ENCODE measurements at regions not wholly inside any gene's neighbourhood (a gene's known extent, or its start where the extent isn't known, plus 50 kb on each side); places are given as distances from the start of the nearest gene placed in this dataset.

DNA sequence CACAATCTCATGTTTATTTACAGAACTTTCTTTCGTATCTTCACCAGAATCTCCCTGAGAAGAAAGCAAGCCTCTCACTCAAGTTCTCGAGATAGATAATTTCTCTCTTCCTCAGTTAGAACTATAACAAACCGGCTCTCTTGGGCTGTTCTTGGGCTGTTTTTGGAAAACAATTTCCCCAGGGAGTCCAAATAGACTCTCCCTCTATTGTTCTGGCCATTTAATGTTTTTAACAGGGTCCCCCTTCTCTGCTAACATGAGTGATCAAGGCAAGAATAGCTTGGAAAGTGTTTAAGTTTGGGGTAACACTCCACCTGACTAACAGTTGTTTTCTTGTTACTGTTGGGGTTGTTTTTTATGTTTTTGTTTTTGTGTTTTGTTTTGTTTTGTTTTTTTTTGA, 64.8 kb upstream of the UCN3 start:
- Histone ChIP-seq H3K4me1 (no peaks in the 10 kb centered on the region), H3K4me3 (ENCODE audit: low read depth, low read length) (no peak overlapping the region), H3K9me3 (no peaks in the 10 kb centered on the region), H3K27me3 (no peaks in the 10 kb centered on the region), H3K36me3 (no peaks in the 10 kb centered on the region)
- no peak for DNase-seq
- TF ChIP-seq, protein P1, sequence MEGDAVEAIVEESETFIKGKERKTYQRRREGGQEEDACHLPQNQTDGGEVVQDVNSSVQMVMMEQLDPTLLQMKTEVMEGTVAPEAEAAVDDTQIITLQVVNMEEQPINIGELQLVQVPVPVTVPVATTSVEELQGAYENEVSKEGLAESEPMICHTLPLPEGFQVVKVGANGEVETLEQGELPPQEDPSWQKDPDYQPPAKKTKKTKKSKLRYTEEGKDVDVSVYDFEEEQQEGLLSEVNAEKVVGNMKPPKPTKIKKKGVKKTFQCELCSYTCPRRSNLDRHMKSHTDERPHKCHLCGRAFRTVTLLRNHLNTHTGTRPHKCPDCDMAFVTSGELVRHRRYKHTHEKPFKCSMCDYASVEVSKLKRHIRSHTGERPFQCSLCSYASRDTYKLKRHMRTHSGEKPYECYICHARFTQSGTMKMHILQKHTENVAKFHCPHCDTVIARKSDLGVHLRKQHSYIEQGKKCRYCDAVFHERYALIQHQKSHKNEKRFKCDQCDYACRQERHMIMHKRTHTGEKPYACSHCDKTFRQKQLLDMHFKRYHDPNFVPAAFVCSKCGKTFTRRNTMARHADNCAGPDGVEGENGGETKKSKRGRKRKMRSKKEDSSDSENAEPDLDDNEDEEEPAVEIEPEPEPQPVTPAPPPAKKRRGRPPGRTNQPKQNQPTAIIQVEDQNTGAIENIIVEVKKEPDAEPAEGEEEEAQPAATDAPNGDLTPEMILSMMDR (IDR thresholded peaks at IDR 0.05; ENCODE audit: low read depth, low read length) = no peak

DNA sequence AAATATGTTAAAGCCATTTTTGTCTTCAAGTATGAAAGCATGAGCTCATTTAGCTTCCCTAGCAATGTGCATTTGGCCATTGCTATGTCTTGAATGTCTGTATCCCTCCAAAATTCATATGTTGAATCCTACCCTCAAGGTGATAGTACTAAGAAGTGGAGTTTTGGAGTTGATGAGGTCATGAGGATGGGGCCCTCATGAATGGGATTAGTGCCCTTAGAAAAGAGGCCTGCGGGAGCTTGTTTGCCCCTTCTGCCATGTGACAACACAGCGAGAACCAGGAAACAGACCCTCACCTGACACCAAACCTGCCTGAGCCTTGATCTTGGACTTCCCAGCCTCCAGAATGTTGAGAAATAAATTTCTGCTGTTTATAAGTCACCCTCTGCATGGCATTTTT, 61.3 kb upstream of the UCN3 start:
- DNase-seq = no peak
- Histone ChIP-seq H3K9me3 (no peaks in the 10 kb centered on the region), H3K4me3 (ENCODE audit: low read depth, low read length) (no peak overlapping the region), H3K4me1 (no peaks in the 10 kb centered on the region), H3K36me3 (no peaks in the 10 kb centered on the region), H3K27me3 (no peaks in the 10 kb centered on the region)
- TF ChIP-seq, protein P1 (IDR thresholded peaks at IDR 0.05; ENCODE audit: low read depth, low read length) = no peak

DNA sequence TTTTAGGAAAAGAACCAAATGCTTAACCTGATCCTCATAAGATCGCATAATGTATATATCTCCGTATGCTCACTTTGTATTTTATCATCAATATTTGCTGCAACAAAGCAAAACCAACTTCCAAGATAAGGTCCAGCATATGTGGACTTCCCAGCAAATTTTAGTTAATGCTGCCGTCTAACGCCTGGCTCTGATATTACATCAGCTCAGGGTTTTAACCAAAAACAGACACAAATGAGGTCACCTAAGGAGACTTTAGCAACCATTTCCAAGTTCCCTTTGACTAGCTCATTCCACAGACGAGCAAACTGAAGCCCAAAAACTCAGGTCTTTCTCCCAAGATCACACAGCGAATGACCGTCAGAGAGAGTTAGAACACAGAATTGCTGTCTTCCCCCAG, 59.4 kb upstream of the UCN3 start:
- Histone ChIP-seq H3K4me1 (no peaks in the 10 kb centered on the region), H3K9me3 (no peaks in the 10 kb centered on the region), H3K27me3 (no peaks in the 10 kb centered on the region), H3K4me3 (ENCODE audit: low read depth, low read length) (no peak overlapping the region), H3K36me3 (no peaks in the 10 kb centered on the region)
- TF ChIP-seq, protein P1 (IDR thresholded peaks at IDR 0.05; ENCODE audit: low read depth, low read length) = 0 out of 2 replicates have a peak, but pooled peaks have one; percentile 23
- no peak for DNase-seq

- no peak for DNase-seq
- Histone ChIP-seq H3K4me1 (no peaks in the 10 kb centered on the region), H3K4me3 (ENCODE audit: low read depth, low read length) (no peak overlapping the region), H3K27me3 (no peaks in the 10 kb centered on the region), H3K36me3 (no peaks in the 10 kb centered on the region), H3K9me3 (no peaks in the 10 kb centered on the region)
- TF ChIP-seq, protein P1 (IDR thresholded peaks at IDR 0.05; ENCODE audit: low read depth, low read length) = no peak
These were observed 53.9 kb upstream of the UCN3 start for GRCh38 chr10:5310914-5311313.

GRCh38 chr10:5311617-5312016, 53.1 kb upstream of the UCN3 start:
- H3K4me3 ChIP-seq (ENCODE audit: low read depth, low read length) = no peak overlapping the region
- TF ChIP-seq, protein P1 (IDR thresholded peaks at IDR 0.05; ENCODE audit: low read depth, low read length) = no peak
- no peaks in the 10 kb centered on the region for H3K36me3 ChIP-seq

GRCh38 chr10:5314840-5315239, 49.9 kb upstream of the UCN3 start:
- no peak overlapping the region for H3K4me3 ChIP-seq (ENCODE audit: low read depth, low read length)
- H3K27me3 ChIP-seq = no peaks in the 10 kb centered on the region
- no peaks in the 10 kb centered on the region for H3K9me3 ChIP-seq
- DNase-seq = no peak
- no peaks in the 10 kb centered on the region for H3K36me3 ChIP-seq
- no peaks in the 10 kb centered on the region for H3K4me1 ChIP-seq
- TF ChIP-seq, protein P1 (IDR thresholded peaks at IDR 0.05; ENCODE audit: low read depth, low read length) = no peak

More at GRCh38 chr10:5311617-5312016, 53.1 kb upstream of the UCN3 start:
- DNase-seq = no peak
- H3K9me3 ChIP-seq = no peaks in the 10 kb centered on the region
- H3K27me3 ChIP-seq = no peaks in the 10 kb centered on the region
- H3K4me1 ChIP-seq = no peaks in the 10 kb centered on the region

All from BE2C (cell line).